ENCODE measurements at regions not wholly inside any gene's neighbourhood (a gene's known extent, or its start where the extent isn't known, plus 50 kb on each side); places are given as distances from the start of the nearest gene placed in this dataset.

DNA sequence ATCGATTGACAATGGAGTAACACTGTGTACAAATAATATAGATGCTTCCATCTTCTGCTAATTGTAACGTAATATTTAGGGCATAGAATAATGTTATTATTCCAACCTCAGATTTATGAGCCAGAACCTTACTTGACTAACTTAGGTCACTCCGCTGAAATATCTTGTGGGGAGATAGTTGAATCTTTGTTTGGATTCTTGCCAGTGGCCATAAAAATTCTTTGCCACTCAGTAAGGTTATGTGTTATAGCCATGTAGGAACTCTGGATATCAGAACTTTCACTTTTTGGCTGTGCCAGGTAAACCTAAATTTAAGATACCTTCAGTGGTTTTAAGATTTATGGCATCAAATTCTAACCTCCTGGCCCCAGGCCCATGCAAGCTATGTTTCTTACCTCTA lies 197.6 kb downstream of the WDR11 start:
- Mint-ChIP-seq H3K4me1 (ENCODE audit: unreplicated experiment) (peaks cover 3% of the 10 kb centered on the region), H3K27me3 (ENCODE audit: unreplicated experiment) (no peaks in the 10 kb centered on the region), H3K4me3 (ENCODE audit: unreplicated experiment) (no peak overlapping the region)

DNA sequence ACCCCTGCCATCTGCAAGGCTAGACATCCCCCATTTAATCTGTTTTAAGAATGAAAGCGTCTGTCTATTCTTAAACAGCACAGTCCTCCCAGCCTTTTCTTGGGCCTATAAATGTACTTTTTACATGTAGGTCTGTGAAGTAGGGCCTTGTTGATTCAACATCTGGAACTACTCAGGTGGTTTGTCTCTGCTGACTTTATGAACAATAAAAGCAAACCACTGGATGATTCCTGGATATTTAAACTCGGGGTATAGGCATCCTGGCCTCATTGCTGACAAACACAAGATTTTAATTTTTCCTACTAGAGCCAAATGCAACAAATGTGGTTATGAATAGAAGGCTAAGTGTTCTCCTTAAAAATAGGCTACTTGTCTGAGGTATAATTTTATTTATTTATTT lies 198.3 kb downstream of the WDR11 start:
- TF ChIP-seq, protein P1, sequence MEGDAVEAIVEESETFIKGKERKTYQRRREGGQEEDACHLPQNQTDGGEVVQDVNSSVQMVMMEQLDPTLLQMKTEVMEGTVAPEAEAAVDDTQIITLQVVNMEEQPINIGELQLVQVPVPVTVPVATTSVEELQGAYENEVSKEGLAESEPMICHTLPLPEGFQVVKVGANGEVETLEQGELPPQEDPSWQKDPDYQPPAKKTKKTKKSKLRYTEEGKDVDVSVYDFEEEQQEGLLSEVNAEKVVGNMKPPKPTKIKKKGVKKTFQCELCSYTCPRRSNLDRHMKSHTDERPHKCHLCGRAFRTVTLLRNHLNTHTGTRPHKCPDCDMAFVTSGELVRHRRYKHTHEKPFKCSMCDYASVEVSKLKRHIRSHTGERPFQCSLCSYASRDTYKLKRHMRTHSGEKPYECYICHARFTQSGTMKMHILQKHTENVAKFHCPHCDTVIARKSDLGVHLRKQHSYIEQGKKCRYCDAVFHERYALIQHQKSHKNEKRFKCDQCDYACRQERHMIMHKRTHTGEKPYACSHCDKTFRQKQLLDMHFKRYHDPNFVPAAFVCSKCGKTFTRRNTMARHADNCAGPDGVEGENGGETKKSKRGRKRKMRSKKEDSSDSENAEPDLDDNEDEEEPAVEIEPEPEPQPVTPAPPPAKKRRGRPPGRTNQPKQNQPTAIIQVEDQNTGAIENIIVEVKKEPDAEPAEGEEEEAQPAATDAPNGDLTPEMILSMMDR (IDR thresholded peaks at IDR 0.05), result no peak
- no peak for DNase-seq (ENCODE audit: extremely low spot score, unreplicated experiment)
- Mint-ChIP-seq H3K4me1 (ENCODE audit: unreplicated experiment) (peaks cover 2% of the 10 kb centered on the region), H3K27ac (ENCODE audit: unreplicated experiment) (no peak overlapping the region), H3K9me3 (ENCODE audit: unreplicated experiment) (peaks cover 5% of the 10 kb centered on the region), H3K27me3 (ENCODE audit: unreplicated experiment) (no peaks in the 10 kb centered on the region), H3K36me3 (ENCODE audit: unreplicated experiment) (no peaks in the 10 kb centered on the region), H3K4me3 (ENCODE audit: unreplicated experiment) (no peak overlapping the region)

More for the DNA sequence above, 197.6 kb downstream of the WDR11 start:
- Mint-ChIP-seq H3K9me3 (ENCODE audit: unreplicated experiment) (peaks cover 5% of the 10 kb centered on the region), H3K27ac (ENCODE audit: unreplicated experiment) (no peak overlapping the region), H3K36me3 (ENCODE audit: unreplicated experiment) (no peaks in the 10 kb centered on the region)
- DNase-seq (ENCODE audit: extremely low spot score, unreplicated experiment), result no peak
- TF ChIP-seq, protein P1 (IDR thresholded peaks at IDR 0.05), result no peak

GRCh38 chr10:121049923-121050322 lies 198.8 kb downstream of the WDR11 start:
- Mint-ChIP-seq H3K27ac (ENCODE audit: unreplicated experiment) (no peak overlapping the region), H3K4me1 (ENCODE audit: unreplicated experiment) (peaks cover 2% of the 10 kb centered on the region), H3K27me3 (ENCODE audit: unreplicated experiment) (no peaks in the 10 kb centered on the region), H3K36me3 (ENCODE audit: unreplicated experiment) (no peaks in the 10 kb centered on the region), H3K4me3 (ENCODE audit: unreplicated experiment) (no peak overlapping the region), H3K9me3 (ENCODE audit: unreplicated experiment) (peaks cover 5% of the 10 kb centered on the region)
- TF ChIP-seq, protein P1 (IDR thresholded peaks at IDR 0.05), result no peak
- DNase-seq (ENCODE audit: extremely low spot score, unreplicated experiment), result no peak

DNA sequence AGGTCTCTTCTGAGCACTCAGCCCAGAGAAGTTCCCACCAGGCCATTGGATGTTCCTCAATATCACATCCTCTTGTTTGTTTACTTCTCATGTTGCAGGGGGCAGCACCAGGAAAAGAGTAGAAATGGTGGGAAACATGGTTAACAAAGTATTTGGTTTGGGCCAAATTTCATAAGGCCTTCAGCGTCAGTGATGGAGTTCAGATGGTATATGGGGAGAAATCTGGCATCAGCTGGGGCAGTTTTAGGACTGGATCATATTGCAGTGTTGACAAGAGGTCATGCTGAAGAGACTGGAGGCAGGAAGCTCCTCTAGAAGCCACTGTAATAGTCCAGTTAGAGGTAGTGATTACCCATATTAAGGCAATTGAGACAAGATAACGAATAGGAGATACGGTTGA lies 200.0 kb downstream of the WDR11 start:
- Mint-ChIP-seq H3K27me3 (ENCODE audit: unreplicated experiment) (no peaks in the 10 kb centered on the region), H3K4me1 (ENCODE audit: unreplicated experiment) (peaks cover 2% of the 10 kb centered on the region), H3K9me3 (ENCODE audit: unreplicated experiment) (peaks cover 5% of the 10 kb centered on the region), H3K4me3 (ENCODE audit: unreplicated experiment) (no peak overlapping the region), H3K27ac (ENCODE audit: unreplicated experiment) (no peak overlapping the region), H3K36me3 (ENCODE audit: unreplicated experiment) (no peaks in the 10 kb centered on the region)
- DNase-seq (ENCODE audit: extremely low spot score, unreplicated experiment), result no peak
- TF ChIP-seq, protein P1 (IDR thresholded peaks at IDR 0.05), result no peak

- no peak overlapping the region for H3K4me3 Mint-ChIP-seq (ENCODE audit: unreplicated experiment)
- no peak for DNase-seq (ENCODE audit: extremely low spot score, unreplicated experiment)
- peaks cover 2% of the 10 kb centered on the region for H3K4me1 Mint-ChIP-seq (ENCODE audit: unreplicated experiment)
- TF ChIP-seq, protein P1 (IDR thresholded peaks at IDR 0.05), result no peak
- no peaks in the 10 kb centered on the region for H3K27me3 Mint-ChIP-seq (ENCODE audit: unreplicated experiment)
- H3K36me3 Mint-ChIP-seq (ENCODE audit: unreplicated experiment), result no peaks in the 10 kb centered on the region
- no peak overlapping the region for H3K27ac Mint-ChIP-seq (ENCODE audit: unreplicated experiment)
- H3K9me3 Mint-ChIP-seq (ENCODE audit: unreplicated experiment), result peaks cover 5% of the 10 kb centered on the region
These were observed 200.6 kb downstream of the WDR11 start for GRCh38 chr10:121051696-121052279.
